Smooth muscle cell (in vitro differentiated cells): ENCODE measurements at regions not wholly inside any gene's neighbourhood (a gene's known extent, or its start where the extent isn't known, plus 50 kb on each side); places are given as distances from the start of the nearest gene placed in this dataset.

Experiments
- DNase-seq: peaks from one replicate; lab custom pipeline; 2025; ENCODE audit not compliant: unreplicated experiment; lab: John Stamatoyannopoulos, UW
- H2AFZ ChIP-seq: fragments of 200-600 bp; sonication (generic); 2 replicates; pipeline ENCODE4 v1.6.0; 2016; ENCODE audit warnings: antibody characterized with exemption, low read depth, mild to moderate bottlenecking
- H3F3A ChIP-seq: fragments of 200-600 bp; sonication (generic); 2 replicates; pipeline ENCODE4 v1.6.0; 2017; ENCODE audit warnings: antibody characterized with exemption, low read depth
- H3K27ac ChIP-seq: fragments of 200-600 bp; sonication (generic); 2 replicates; pipeline ENCODE4 v1.5.1; 2016; ENCODE audit warnings: low read depth, mild to moderate bottlenecking
- H3K27me3 ChIP-seq: fragments of 200-600 bp; sonication (generic); 2 replicates; pipeline ENCODE4 v1.6.1; 2016; ENCODE audit warnings: low read depth, mild to moderate bottlenecking
- H3K36me3 ChIP-seq: fragments of 200-600 bp; sonication (generic); 2 replicates; pipeline ENCODE4 v1.5.1; 2016; ENCODE audit warnings: low read depth
- H3K4me1 ChIP-seq: fragments of 200-600 bp; sonication (generic); 2 replicates; pipeline ENCODE4 v1.5.1; 2016; ENCODE audit warnings: low read depth
- H3K4me2 ChIP-seq: fragments of 200-600 bp; sonication (generic); 2 replicates; pipeline ENCODE4 v1.6.0; 2016; ENCODE audit warnings: mild to moderate bottlenecking
- H3K4me3 ChIP-seq: fragments of 200-600 bp; sonication (generic); 2 replicates; pipeline ENCODE4 v1.5.1; 2016; ENCODE audit warnings: mild to moderate bottlenecking
- H3K79me2 ChIP-seq: fragments of 200-600 bp; sonication (generic); 2 replicates; pipeline ENCODE4 v1.6.0; 2016; ENCODE audit warnings: low read depth, mild to moderate bottlenecking
- H3K9ac ChIP-seq: fragments of 200-600 bp; sonication (generic); 2 replicates; pipeline ENCODE4 v1.6.0; 2016; ENCODE audit warnings: low read depth
- H3K9me3 ChIP-seq: fragments of 200-600 bp; sonication (generic); replicated peaks from 2 replicates; pipeline ENCODE4 v1.5.1; 2016; ENCODE audit warnings: low read depth
- H4K20me1 ChIP-seq: fragments of 200-600 bp; sonication (generic); 2 replicates; pipeline ENCODE4 v1.6.0; 2016; ENCODE audit warnings: low read depth
- WGBS: methylation state at CpG from one replicate; pipeline ENCODE4 v1.1.7; 2016; ENCODE audit warnings: low lambda C conversion rate; 5-methylcytosine and 5-hydroxymethylcytosine counted together
- TF ChIP-seq, protein P1 (sequence below): fragments of 200-600 bp; sonication (generic); IDR thresholded peaks from 2 replicates; pipeline ENCODE4 v1.5.1; 2017; ENCODE audit warnings: borderline replicate concordance, mild to moderate bottlenecking, antibody characterized with exemption; ENCODE audit not compliant: insufficient read depth, poor library complexity, severe bottlenecking

DNA sequence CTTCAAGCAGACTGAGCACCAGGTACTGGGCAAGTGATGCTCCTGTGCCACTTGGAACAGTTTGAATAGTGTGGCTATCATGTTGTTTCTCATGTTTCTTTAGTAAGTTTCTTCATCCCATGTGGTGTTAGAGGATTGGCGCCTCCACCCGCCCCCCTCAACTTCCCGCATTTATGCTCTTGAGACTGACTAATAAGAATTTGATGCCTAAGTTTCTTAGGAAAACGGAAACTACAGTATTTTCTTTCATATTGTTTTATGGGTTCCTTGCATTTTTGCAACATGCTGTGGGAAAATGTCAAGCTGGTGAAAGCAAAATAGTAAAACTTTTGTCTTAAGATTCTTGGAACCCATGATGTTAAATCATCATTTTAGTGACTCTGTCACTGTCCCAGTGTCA lies 101.2 kb upstream of the SLC4A4 start:
- Histone ChIP-seq H3K4me2 (no peak overlapping the region), H3K4me1 (no peaks in the 10 kb centered on the region), H3K27me3 (no peaks in the 10 kb centered on the region), H3K4me3 (no peak overlapping the region), H3K9me3 (no peaks in the 10 kb centered on the region), H3K27ac (no peak overlapping the region), H3F3A (no peaks in the 10 kb centered on the region), H3K36me3 (no peaks in the 10 kb centered on the region), H2AFZ (no peak overlapping the region), H3K9ac (no peak overlapping the region), H4K20me1 (no peaks in the 10 kb centered on the region), H3K79me2 (no peaks in the 10 kb centered on the region)
- WGBS: 93% methylated on average over 4 of the region's 4 CpGs
- no peak for DNase-seq
- TF ChIP-seq, protein P1, sequence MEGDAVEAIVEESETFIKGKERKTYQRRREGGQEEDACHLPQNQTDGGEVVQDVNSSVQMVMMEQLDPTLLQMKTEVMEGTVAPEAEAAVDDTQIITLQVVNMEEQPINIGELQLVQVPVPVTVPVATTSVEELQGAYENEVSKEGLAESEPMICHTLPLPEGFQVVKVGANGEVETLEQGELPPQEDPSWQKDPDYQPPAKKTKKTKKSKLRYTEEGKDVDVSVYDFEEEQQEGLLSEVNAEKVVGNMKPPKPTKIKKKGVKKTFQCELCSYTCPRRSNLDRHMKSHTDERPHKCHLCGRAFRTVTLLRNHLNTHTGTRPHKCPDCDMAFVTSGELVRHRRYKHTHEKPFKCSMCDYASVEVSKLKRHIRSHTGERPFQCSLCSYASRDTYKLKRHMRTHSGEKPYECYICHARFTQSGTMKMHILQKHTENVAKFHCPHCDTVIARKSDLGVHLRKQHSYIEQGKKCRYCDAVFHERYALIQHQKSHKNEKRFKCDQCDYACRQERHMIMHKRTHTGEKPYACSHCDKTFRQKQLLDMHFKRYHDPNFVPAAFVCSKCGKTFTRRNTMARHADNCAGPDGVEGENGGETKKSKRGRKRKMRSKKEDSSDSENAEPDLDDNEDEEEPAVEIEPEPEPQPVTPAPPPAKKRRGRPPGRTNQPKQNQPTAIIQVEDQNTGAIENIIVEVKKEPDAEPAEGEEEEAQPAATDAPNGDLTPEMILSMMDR: no peak

DNA sequence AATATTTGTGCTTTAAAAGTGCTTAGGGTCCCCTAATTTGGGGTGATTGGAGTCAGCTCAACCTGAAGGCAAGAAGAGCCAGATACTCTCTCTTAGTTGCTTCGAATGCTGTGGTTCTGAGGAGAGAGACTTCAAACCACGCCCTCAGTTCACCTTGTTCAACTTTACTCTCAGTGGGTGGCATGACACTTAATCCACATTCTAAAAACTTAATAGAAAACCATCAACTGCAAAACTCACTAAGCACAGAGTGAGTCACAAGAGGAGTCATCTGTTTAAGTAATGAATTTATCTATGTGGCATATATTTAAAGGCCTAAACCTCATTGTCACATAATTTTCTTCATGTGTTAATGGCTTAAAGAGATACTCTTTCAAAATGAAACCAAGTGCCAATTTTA lies 99.5 kb upstream of the SLC4A4 start:
- H3K9ac ChIP-seq: no peak overlapping the region
- no peaks in the 10 kb centered on the region for H4K20me1 ChIP-seq
- no peak overlapping the region for H3K27ac ChIP-seq
- H3K79me2 ChIP-seq: no peaks in the 10 kb centered on the region
- H3K4me1 ChIP-seq: no peaks in the 10 kb centered on the region
- H3F3A ChIP-seq: no peaks in the 10 kb centered on the region
- WGBS: 63% methylated on average over 2 of the region's 2 CpGs
- H3K4me2 ChIP-seq: peak overlapping the region; percentile 41
- no peak overlapping the region for H3K4me3 ChIP-seq
- TF ChIP-seq, protein P1: no peak
- H3K36me3 ChIP-seq: no peaks in the 10 kb centered on the region
- no peaks in the 10 kb centered on the region for H3K27me3 ChIP-seq
- H3K9me3 ChIP-seq: no peaks in the 10 kb centered on the region
- no peak for DNase-seq
- no peak overlapping the region for H2AFZ ChIP-seq

DNA sequence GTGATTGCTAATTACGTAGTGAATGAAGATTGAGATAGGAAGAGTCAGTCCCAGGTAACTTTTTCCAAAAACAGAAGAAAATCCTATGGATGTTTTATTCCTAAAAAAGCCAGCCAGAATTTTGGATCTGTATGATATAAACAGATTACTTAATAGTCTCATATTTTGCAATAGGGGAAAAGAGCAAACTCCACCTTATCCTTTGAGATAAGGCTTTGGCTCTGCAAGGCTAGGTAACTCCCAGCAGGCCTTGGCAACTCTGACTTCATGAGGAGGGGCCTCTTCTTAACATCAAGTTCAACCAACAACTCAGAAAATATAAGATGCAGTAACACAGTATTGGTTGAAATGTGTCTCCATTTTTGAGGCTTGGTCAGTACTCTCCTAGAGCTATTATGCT lies 98.7 kb upstream of the SLC4A4 start:
- H3K27me3 ChIP-seq: no peaks in the 10 kb centered on the region
- WGBS: 89% methylated on average over 1 of the region's 1 CpG
- no peak overlapping the region for H3K9ac ChIP-seq
- TF ChIP-seq, protein P1: no peak
- H4K20me1 ChIP-seq: no peaks in the 10 kb centered on the region
- no peaks in the 10 kb centered on the region for H3F3A ChIP-seq
- no peak for DNase-seq
- no peaks in the 10 kb centered on the region for H3K4me1 ChIP-seq
- no peak overlapping the region for H3K4me2 ChIP-seq
- H3K36me3 ChIP-seq: no peaks in the 10 kb centered on the region
- H3K79me2 ChIP-seq: no peaks in the 10 kb centered on the region
- H3K4me3 ChIP-seq: no peak overlapping the region
- H2AFZ ChIP-seq: no peak overlapping the region
- no peaks in the 10 kb centered on the region for H3K9me3 ChIP-seq
- no peak overlapping the region for H3K27ac ChIP-seq

DNA sequence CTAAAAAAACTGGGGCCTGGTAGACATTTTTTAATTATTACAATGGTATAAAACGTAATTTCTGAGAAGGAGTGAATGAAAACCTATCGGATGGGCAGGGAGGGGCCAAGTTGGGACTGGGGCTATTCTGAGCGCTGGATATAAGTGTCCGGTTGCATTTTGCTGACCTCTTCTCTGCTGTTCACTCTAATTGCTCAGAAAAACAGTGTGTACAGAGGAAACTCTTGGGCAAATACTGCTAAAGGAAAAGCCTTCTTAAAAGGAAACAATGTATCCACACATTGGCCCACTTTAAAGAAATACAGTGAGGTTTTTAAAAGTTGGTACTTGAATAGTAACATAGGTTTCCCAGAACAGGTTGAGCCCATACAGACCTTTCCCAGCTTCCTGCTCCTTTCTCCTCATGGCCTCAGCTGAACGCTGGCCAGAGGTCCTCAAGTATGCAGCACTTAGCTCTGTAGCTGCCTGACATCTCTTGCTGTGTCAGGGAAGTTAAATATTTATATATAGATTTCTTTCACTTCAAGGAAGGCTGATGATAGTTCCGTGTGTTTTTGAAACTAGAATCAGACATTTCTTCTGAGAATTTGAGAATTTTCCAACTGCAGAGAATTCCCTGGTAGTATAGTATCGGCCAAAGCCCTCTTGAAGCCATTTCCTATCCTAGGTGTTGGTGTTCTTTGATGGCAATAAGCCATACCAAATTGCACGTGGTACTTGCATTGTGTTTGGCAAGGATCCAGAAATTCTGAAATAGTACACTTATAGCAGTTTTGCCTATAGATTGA lies 97.1 kb upstream of the SLC4A4 start:
- no peaks in the 10 kb centered on the region for H3K27me3 ChIP-seq
- H3F3A ChIP-seq: no peaks in the 10 kb centered on the region
- no peak overlapping the region for H3K27ac ChIP-seq
- H2AFZ ChIP-seq: no peak overlapping the region
- no peaks in the 10 kb centered on the region for H3K9me3 ChIP-seq
- H3K79me2 ChIP-seq: no peaks in the 10 kb centered on the region
- no peaks in the 10 kb centered on the region for H4K20me1 ChIP-seq
- no peak overlapping the region for H3K9ac ChIP-seq
- WGBS: 86% methylated on average over 8 of the region's 8 CpGs
- no peak for DNase-seq
- no peaks in the 10 kb centered on the region for H3K4me1 ChIP-seq
- H3K4me3 ChIP-seq: no peak overlapping the region
- TF ChIP-seq, protein P1: no peak
- H3K4me2 ChIP-seq: no peak overlapping the region
- H3K36me3 ChIP-seq: no peaks in the 10 kb centered on the region
